SK-N-MC (cell line): ENCODE measurements at regions not wholly inside any gene's neighbourhood (a gene's known extent, or its start where the extent isn't known, plus 50 kb on each side); places are given as distances from the start of the nearest gene placed in this dataset.

ENCODE experiments used
- DNase-seq: peaks from one replicate; pipeline ENCODE4 v3.0.0-alpha.2; 2011; ENCODE audit warnings: low read depth, low spot score
- H3K27ac ChIP-seq: fragments of 200-600 bp; sonication (generic); 2 replicates; pipeline ENCODE4 v1.5.1; 2016; ENCODE audit warnings: mixed run types
- H3K36me3 ChIP-seq: fragments of 200-600 bp; sonication (generic); 2 replicates; pipeline ENCODE4 v1.6.1; 2017; ENCODE audit warnings: antibody characterized with exemption, low read length, mixed read lengths; ENCODE audit not compliant: insufficient read depth
- H3K4me3 ChIP-seq: fragments of 200-600 bp; sonication (generic); 2 replicates; pipeline ENCODE4 v1.5.1; 2016
- H3K9ac ChIP-seq: fragments of 200-600 bp; sonication (generic); 2 replicates; pipeline ENCODE4 v1.8.0; 2017; ENCODE audit warnings: mixed run types, mixed read lengths; ENCODE audit not compliant: insufficient read length
- H3K9me3 ChIP-seq: fragments of 200-600 bp; sonication (generic); 2 replicates; pipeline ENCODE4 v1.6.1; 2017; ENCODE audit warnings: low read depth, mild to moderate bottlenecking, antibody characterized with exemption, low read length, moderate library complexity, mixed read lengths
- EZH2 ChIP-seq: fragments of 200-600 bp; sonication (generic); IDR thresholded peaks from one replicate; pipeline ENCODE4 v1.6.1; 2017; ENCODE audit warnings: antibody characterized with exemption
- FOXP2 ChIP-seq: optimal IDR thresholded peaks from 2 replicates; pipeline ENCODE3; 2011; ENCODE audit warnings: mild to moderate bottlenecking, moderate library complexity; ENCODE audit not compliant: insufficient read depth; ENCODE audit errors: extremely low read length, control extremely low read depth
- POLR2AphosphoS5 ChIP-seq: IDR thresholded peaks from 2 replicates; pipeline ENCODE4 v1.6.1; 2012; ENCODE audit warnings: mild to moderate bottlenecking, low read depth, low read length, borderline replicate concordance

- no peaks in the 10 kb centered on the region for H3K36me3 ChIP-seq
- no peak overlapping the region for H3K4me3 ChIP-seq
- no peak overlapping the region for H3K27ac ChIP-seq
- TF ChIP-seq FOXP2 = no peak
- TF ChIP-seq POLR2AphosphoS5 = no peak
- no peak for TF ChIP-seq EZH2
- DNase-seq = no peak
- no peak overlapping the region for H3K9ac ChIP-seq
- H3K9me3 ChIP-seq = no peaks in the 10 kb centered on the region
These were observed 633.4 kb downstream of the LTN1 start for GRCh38 chr21:28359300-28359699.

GRCh38 chr21:28358702-28359101 is 634.0 kb downstream of the LTN1 start:
- no peak overlapping the region for H3K27ac ChIP-seq
- H3K9ac ChIP-seq = no peak overlapping the region

GRCh38 chr21:28358170-28358569 is 634.5 kb downstream of the LTN1 start:
- no peak for DNase-seq
- Histone ChIP-seq H3K4me3 (no peak overlapping the region), H3K9ac (no peak overlapping the region), H3K36me3 (no peaks in the 10 kb centered on the region), H3K9me3 (no peaks in the 10 kb centered on the region), H3K27ac (no peak overlapping the region)
- TF ChIP-seq FOXP2 = no peak
- TF ChIP-seq EZH2 = no peak
- no peak for TF ChIP-seq POLR2AphosphoS5

More at GRCh38 chr21:28358702-28359101, 634.0 kb downstream of the LTN1 start:
- H3K9me3 ChIP-seq = no peaks in the 10 kb centered on the region
- H3K4me3 ChIP-seq = no peak overlapping the region
- DNase-seq = no peak
- TF ChIP-seq FOXP2 = no peak
- TF ChIP-seq EZH2 = no peak
- no peak for TF ChIP-seq POLR2AphosphoS5
- no peaks in the 10 kb centered on the region for H3K36me3 ChIP-seq

- H3K9me3 ChIP-seq = no peaks in the 10 kb centered on the region
- H3K9ac ChIP-seq = no peak overlapping the region
- no peak for TF ChIP-seq POLR2AphosphoS5
- TF ChIP-seq EZH2 = no peak
- no peak for TF ChIP-seq FOXP2
- H3K4me3 ChIP-seq = no peak overlapping the region
- no peaks in the 10 kb centered on the region for H3K36me3 ChIP-seq
- DNase-seq = no peak
- no peak overlapping the region for H3K27ac ChIP-seq
These were observed 634.9 kb downstream of the LTN1 start for GRCh38 chr21:28357743-28358142.

GRCh38 chr21:28356422-28356821 is 636.3 kb downstream of the LTN1 start:
- no peak for DNase-seq
- no peaks in the 10 kb centered on the region for H3K36me3 ChIP-seq

GRCh38 chr21:28345934-28346333 is 646.7 kb downstream of the LTN1 start:
- no peaks in the 10 kb centered on the region for H3K9me3 ChIP-seq
- H3K9ac ChIP-seq = no peak overlapping the region
- no peak for DNase-seq

More at GRCh38 chr21:28356422-28356821, 636.3 kb downstream of the LTN1 start:
- no peak overlapping the region for H3K27ac ChIP-seq
- H3K9me3 ChIP-seq = no peaks in the 10 kb centered on the region
- no peak overlapping the region for H3K4me3 ChIP-seq
- H3K9ac ChIP-seq = no peak overlapping the region
- no peak for TF ChIP-seq FOXP2
- TF ChIP-seq POLR2AphosphoS5 = no peak
- no peak for TF ChIP-seq EZH2

GRCh38 chr21:28344985-28345384 is 647.7 kb downstream of the LTN1 start:
- DNase-seq = no peak
- Histone ChIP-seq H3K9ac (no peak overlapping the region), H3K27ac (no peak overlapping the region), H3K4me3 (no peak overlapping the region), H3K36me3 (no peaks in the 10 kb centered on the region), H3K9me3 (no peaks in the 10 kb centered on the region)
- no peak for TF ChIP-seq POLR2AphosphoS5
- no peak for TF ChIP-seq FOXP2
- TF ChIP-seq EZH2 = no peak

More at GRCh38 chr21:28345934-28346333, 646.7 kb downstream of the LTN1 start:
- Histone ChIP-seq H3K36me3 (no peaks in the 10 kb centered on the region), H3K4me3 (no peak overlapping the region), H3K27ac (no peak overlapping the region)
- TF ChIP-seq POLR2AphosphoS5 = no peak
- TF ChIP-seq EZH2 = no peak
- TF ChIP-seq FOXP2 = no peak

GRCh38 chr21:28342212-28342810 is 650.4 kb downstream of the LTN1 start:
- TF ChIP-seq EZH2 (no peak), FOXP2 (no peak), POLR2AphosphoS5 (no peak)
- Histone ChIP-seq H3K9ac (no peak overlapping the region), H3K4me3 (no peak overlapping the region), H3K36me3 (no peaks in the 10 kb centered on the region), H3K9me3 (no peaks in the 10 kb centered on the region), H3K27ac (no peak overlapping the region)
- no peak for DNase-seq

GRCh38 chr21:28339403-28339802 is 653.3 kb downstream of the LTN1 start:
- DNase-seq = no peak
- Histone ChIP-seq H3K27ac (no peak overlapping the region), H3K36me3 (no peaks in the 10 kb centered on the region), H3K4me3 (no peak overlapping the region), H3K9ac (no peak overlapping the region), H3K9me3 (no peaks in the 10 kb centered on the region)
- no peak for TF ChIP-seq FOXP2
- TF ChIP-seq EZH2 = no peak
- no peak for TF ChIP-seq POLR2AphosphoS5
